Testis (tissue), 2 donors: ENCODE measurements at regions not wholly inside any gene's neighbourhood (a gene's known extent, or its start where the extent isn't known, plus 50 kb on each side); places are given as distances from the start of the nearest gene placed in this dataset.

Experiments used
- DNase-seq: peaks from one replicate; pipeline ENCODE4 v3.0.0-alpha.2; 2019
- H3K27ac ChIP-seq, 2 donors: fragments of 200-600 bp; sonication (generic); one replicate each; pipeline ENCODE4 v1.5.1; 2019
- H3K27me3 ChIP-seq: fragments of 200-600 bp; sonication (generic); one replicate; pipeline ENCODE4 v1.5.1; 2019
- H3K36me3 ChIP-seq: fragments of 200-600 bp; sonication (generic); one replicate; pipeline ENCODE4 v1.5.1; 2017; ENCODE audit warnings: low read depth; ENCODE audit errors: missing control alignments
- H3K4me1 ChIP-seq: fragments of 200-600 bp; sonication (generic); one replicate; pipeline ENCODE4 v1.5.1; 2019
- H3K4me3 ChIP-seq, 2 donors: fragments of 200-600 bp; sonication (generic); one replicate each; pipeline ENCODE4 v1.5.1; 2017 to 2019
- H3K9me3 ChIP-seq: fragments of 200-600 bp; sonication (generic); one replicate; pipeline ENCODE4 v1.5.1; 2017
- CTCF ChIP-seq, 3 experiments: fragments of 450-650 bp in 2 of 3; fragments of 200-600 bp in 1 of 3; sonication (generic) in 1 of 3; IDR thresholded peaks; one replicate each; pipeline ENCODE4 v1.5.1; 2016 to 2019; ENCODE audit warnings: antibody characterized with exemption in 3 of 3, mild to moderate bottlenecking in 2 of 3, moderate library complexity in 1 of 3
- POLR2A ChIP-seq: fragments of 450-650 bp; IDR thresholded peaks from one replicate; pipeline ENCODE4 v1.6.1; 2017; ENCODE audit warnings: antibody characterized with exemption, mild to moderate bottlenecking, moderate library complexity
- WGBS, 2 donors: methylation state at CpG; one replicate each; pipeline ENCODE4 v1.1.5; 2018; 5-methylcytosine and 5-hydroxymethylcytosine counted together
- intact Hi-C: fragments of 100-400 bp; cut with DNase I; formaldehyde crosslinking; loops from one replicate; pipeline ENCODE4 v1.15.1; 2023; ENCODE audit warnings: low total_unique reads

- Histone ChIP-seq H3K27me3 (no peaks in the 10 kb centered on the region), H3K36me3 (no peaks in the 10 kb centered on the region), H3K4me3 (peak overlapping the region; percentile 46 to 53), H3K4me1 (no peaks in the 10 kb centered on the region), H3K27ac (no peak overlapping the region), H3K9me3 (no peaks in the 10 kb centered on the region)
- no peak for DNase-seq
- TF ChIP-seq CTCF (IDR thresholded peaks at IDR 0.05) = no peak
- no peak for TF ChIP-seq POLR2A
- 60 to 82% methylated on average over 12 to 23 of the region's 23 CpGs for WGBS, 2 donors
- intact Hi-C loops = no loop called here
These were observed 284.7 kb downstream of the GPR37 start for GRCh38 chr7:124480821-124481290.

GRCh38 chr7:124480036-124480820 lies 285.4 kb downstream of the GPR37 start:
- Histone ChIP-seq H3K27ac (no peak overlapping the region), H3K27me3 (no peaks in the 10 kb centered on the region), H3K4me3 (peak overlapping the region; percentile 46 to 53), H3K9me3 (no peaks in the 10 kb centered on the region), H3K36me3 (no peaks in the 10 kb centered on the region), H3K4me1 (no peaks in the 10 kb centered on the region)
- DNase-seq = peak; percentile 50
- intact Hi-C loops = no loop called here
- TF ChIP-seq POLR2A (no peak), CTCF (IDR thresholded peaks at IDR 0.05) (no peak)
- WGBS, 2 donors = 62 to 69% methylated on average over 24 of the region's 24 CpGs

GRCh38 chr7:124462249-124462648 lies 303.3 kb downstream of the GPR37 start:
- intact Hi-C loops = no loop called here
- no peaks in the 10 kb centered on the region for H3K9me3 ChIP-seq
- no peaks in the 10 kb centered on the region for H3K36me3 ChIP-seq
- TF ChIP-seq POLR2A = no peak
- TF ChIP-seq CTCF (IDR thresholded peaks at IDR 0.05) = no peak
- H3K4me3 ChIP-seq = no peak overlapping the region
- 68 to 74% methylated on average over 1 of the region's 1 CpG for WGBS, 2 donors
- DNase-seq = no peak
- no peaks in the 10 kb centered on the region for H3K27me3 ChIP-seq
- no peaks in the 10 kb centered on the region for H3K4me1 ChIP-seq
- H3K27ac ChIP-seq = no peak overlapping the region

GRCh38 chr7:124460555-124460954 lies 305.0 kb downstream of the GPR37 start:
- intact Hi-C loops = no loop called here
- Histone ChIP-seq H3K4me3 (no peak overlapping the region), H3K9me3 (no peaks in the 10 kb centered on the region), H3K36me3 (no peaks in the 10 kb centered on the region), H3K4me1 (no peaks in the 10 kb centered on the region), H3K27ac (no peak overlapping the region), H3K27me3 (no peaks in the 10 kb centered on the region)
- whole genome bisulfite sequencing, 2 donors = 87 to 90% methylated on average over 2 of the region's 2 CpGs
- no peak for DNase-seq
- no peak for TF ChIP-seq POLR2A
- no peak for TF ChIP-seq CTCF (IDR thresholded peaks at IDR 0.05)

- no peak overlapping the region for H3K27ac ChIP-seq
- 87 to 90% methylated on average over 1 of the region's 1 CpG for WGBS, 2 donors
- H3K27me3 ChIP-seq = no peaks in the 10 kb centered on the region
- no peaks in the 10 kb centered on the region for H3K4me1 ChIP-seq
- TF ChIP-seq POLR2A (no peak), CTCF (IDR thresholded peaks at IDR 0.05) (no peak)
- intact Hi-C loops = no loop called here
- no peaks in the 10 kb centered on the region for H3K36me3 ChIP-seq
- no peak for DNase-seq
- no peak overlapping the region for H3K4me3 ChIP-seq
- H3K9me3 ChIP-seq = no peaks in the 10 kb centered on the region
These were observed 305.5 kb downstream of the GPR37 start for GRCh38 chr7:124460056-124460450.
